Upper lobe of left lung (tissue), 4 donors: ENCODE measurements at regions not wholly inside any gene's neighbourhood (a gene's known extent, or its start where the extent isn't known, plus 50 kb on each side); places are given as distances from the start of the nearest gene placed in this dataset.

Experiments used
- CTCF ChIP-seq, 6 experiments: fragments of 450-650 bp in 4 of 6; fragments of 200-600 bp in 2 of 6; sonication (generic) in 2 of 6; IDR thresholded peaks; one replicate each; pipeline ENCODE4 v1.5.1; 2016 to 2019; ENCODE audit warnings: antibody characterized with exemption in 6 of 6
- EP300 ChIP-seq, 4 donors: sonication (generic); formaldehyde crosslinking; IDR thresholded peaks; one replicate each; pipeline ENCODE4 v1.5.1; 2017; ENCODE audit warnings: antibody characterized with exemption in 4 of 4, control low read depth in 2 of 4
- POLR2A ChIP-seq, 4 donors: fragments of 450-650 bp; IDR thresholded peaks; one replicate each; pipeline ENCODE4 v1.5.1; 2016 to 2017; ENCODE audit warnings: antibody characterized with exemption in 4 of 4, mild to moderate bottlenecking in 2 of 4
- POLR2AphosphoS5 ChIP-seq, 2 donors: sonication (generic); formaldehyde crosslinking; IDR thresholded peaks; one replicate each; pipeline ENCODE4 v1.5.1; 2017; ENCODE audit warnings: antibody characterized with exemption in 2 of 2

- TF ChIP-seq POLR2A (IDR thresholded peaks at IDR 0.05) (no peak), CTCF (IDR thresholded peaks at IDR 0.05) (no peak), EP300 (IDR thresholded peaks at IDR 0.05) (no peak), POLR2AphosphoS5 (IDR thresholded peaks at IDR 0.05) (no peak)
These were observed 332.0 kb downstream of the OLFM3 start for GRCh38 chr1:101664726-101665125.
